GM19438 (cell line): ENCODE measurements at regions not wholly inside any gene's neighbourhood (a gene's known extent, or its start where the extent isn't known, plus 50 kb on each side); places are given as distances from the start of the nearest gene placed in this dataset.
"Not testable (repeated sequence)": the region's sequence is repeated elsewhere in the genome, so short reads cannot be mapped to it uniquely, and the experiment has no call there.

ENCODE experiments used
- ATAC-seq: cut with Tn5 transposase; IDR thresholded peaks from one replicate; pipeline ENCODE4 v1.9.1; 2021; ENCODE audit warnings: low read depth; ENCODE audit not compliant: unreplicated experiment

GRCh38 chr9:16052757-16053530 lies 500.1 kb downstream of the CCDC171 start:
- no peak for ATAC-seq

GRCh38 chr9:16057541-16057940 lies 504.7 kb downstream of the CCDC171 start:
- no peak for ATAC-seq

GRCh38 chr9:16058131-16058549 lies 505.3 kb downstream of the CCDC171 start:
- ATAC-seq = peak; percentile 44

- ATAC-seq = no peak
Observed at GRCh38 chr9:16060436-16061129, 507.7 kb downstream of the CCDC171 start.

- ATAC-seq = no peak
Observed at GRCh38 chr9:16062542-16063240, 509.8 kb downstream of the CCDC171 start.

GRCh38 chr9:16063241-16063591 lies 510.4 kb downstream of the CCDC171 start:
- ATAC-seq = no peak

- no peak for ATAC-seq
Observed at GRCh38 chr9:16064771-16065170, 511.9 kb downstream of the CCDC171 start.

- ATAC-seq = not testable (repeated sequence)
Observed at GRCh38 chr9:16066201-16066600, 513.4 kb downstream of the CCDC171 start.

- no peak for ATAC-seq
Observed at GRCh38 chr9:16068476-16068875, 515.6 kb downstream of the CCDC171 start.

GRCh38 chr9:16069249-16069648 lies 516.4 kb downstream of the CCDC171 start:
- no peak for ATAC-seq

- no peak for ATAC-seq
Observed at GRCh38 chr9:16069671-16070454, 517.0 kb downstream of the CCDC171 start.

- no peak for ATAC-seq
Observed at GRCh38 chr9:16070455-16071145, 517.8 kb downstream of the CCDC171 start.

- no peak for ATAC-seq
Observed at GRCh38 chr9:16071400-16071799, 518.6 kb downstream of the CCDC171 start.

- no peak for ATAC-seq
Observed at GRCh38 chr9:16074963-16075362, 522.1 kb downstream of the CCDC171 start.

GRCh38 chr9:16075696-16076095 lies 522.9 kb downstream of the CCDC171 start:
- ATAC-seq = no peak

- ATAC-seq = no peak
Observed at GRCh38 chr9:16076511-16076910, 523.7 kb downstream of the CCDC171 start.

- ATAC-seq = no peak
Observed at GRCh38 chr9:16082796-16083195, 530.0 kb downstream of the CCDC171 start.

GRCh38 chr9:16085167-16085726 lies 532.4 kb downstream of the CCDC171 start:
- ATAC-seq = no peak

- no peak for ATAC-seq
Observed at GRCh38 chr9:16090907-16091629, 538.2 kb downstream of the CCDC171 start.
